Calu3 (cell line): ENCODE measurements at regions not wholly inside any gene's neighbourhood (a gene's known extent, or its start where the extent isn't known, plus 50 kb on each side); places are given as distances from the start of the nearest gene placed in this dataset.

Source experiments
- BruUV-seq: library from RNA; stranded (reverse); fragments of 400-500 nt; replicated peaks from 2 replicates; lab custom pipeline; 2021; lab: Mats Ljungman, UMichigan
- CTCF ChIA-PET: fragments of 300-600 bp; sonication (Branson Sonifier 250); formaldehyde crosslinking; loops from one replicate; lab custom pipeline; 2022; ENCODE audit warnings: antibody characterized with exemption; lab: Charles Lee
- DNase-seq: peaks from one replicate; pipeline ENCODE4 v3.0.0; 2022
- H3K27ac Mint-ChIP-seq: one replicate; pipeline ENCODE4 v1.8.0; 2022; ENCODE audit warnings: mixed read lengths; ENCODE audit not compliant: unreplicated experiment
- H3K27me3 Mint-ChIP-seq: one replicate; pipeline ENCODE4 v1.8.0; 2022; ENCODE audit warnings: mixed read lengths; ENCODE audit not compliant: unreplicated experiment
- H3K36me3 Mint-ChIP-seq: one replicate; pipeline ENCODE4 v1.8.0; 2022; ENCODE audit warnings: mild to moderate bottlenecking, moderate library complexity, mixed read lengths; ENCODE audit not compliant: insufficient read depth, unreplicated experiment
- H3K4me1 Mint-ChIP-seq: one replicate; pipeline ENCODE4 v1.8.0; 2022; ENCODE audit warnings: mild to moderate bottlenecking, low read depth, mixed read lengths; ENCODE audit not compliant: unreplicated experiment
- H3K4me3 Mint-ChIP-seq: one replicate; pipeline ENCODE4 v1.8.0; 2022; ENCODE audit warnings: mild to moderate bottlenecking, low read depth, moderate library complexity, mixed read lengths; ENCODE audit not compliant: unreplicated experiment
- H3K9me3 Mint-ChIP-seq: one replicate; pipeline ENCODE4 v1.8.0; 2022; ENCODE audit warnings: low read depth, mixed read lengths; ENCODE audit not compliant: unreplicated experiment
- intact Hi-C: fragments of 100-400 bp; cut with micrococcal nuclease; formaldehyde crosslinking; loops from one replicate; pipeline ENCODE4 v1.10.0; 2022; ENCODE audit not compliant: unreplicated experiment
- TF ChIP-seq, protein P1 (sequence below): fragments of 200-600 bp; IDR thresholded peaks from one replicate; pipeline ENCODE4 v1.8.0; 2022; ENCODE audit warnings: antibody characterized with exemption; ENCODE audit not compliant: unreplicated experiment

DNA sequence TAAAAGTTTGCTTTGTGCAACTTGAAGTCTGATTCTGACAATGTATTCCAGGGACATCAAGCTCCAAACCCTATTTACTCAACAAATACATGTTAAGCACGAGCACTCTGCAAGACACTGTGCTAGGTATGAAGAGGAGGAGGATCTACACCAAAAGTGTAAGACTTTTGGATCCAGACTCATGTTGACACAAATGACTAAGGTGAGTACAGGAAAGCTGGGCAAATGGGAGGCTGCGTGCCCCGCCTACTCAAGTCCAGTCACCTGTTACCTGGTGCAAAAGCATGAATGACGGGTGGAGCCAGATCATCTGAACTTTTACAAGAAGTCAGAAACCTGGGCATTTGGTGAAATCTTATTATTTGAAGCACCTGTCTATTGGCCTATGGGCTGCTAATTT is 120.7 kb downstream of the ABCC12 start:
- no TSS peak for BruUV-seq

DNA sequence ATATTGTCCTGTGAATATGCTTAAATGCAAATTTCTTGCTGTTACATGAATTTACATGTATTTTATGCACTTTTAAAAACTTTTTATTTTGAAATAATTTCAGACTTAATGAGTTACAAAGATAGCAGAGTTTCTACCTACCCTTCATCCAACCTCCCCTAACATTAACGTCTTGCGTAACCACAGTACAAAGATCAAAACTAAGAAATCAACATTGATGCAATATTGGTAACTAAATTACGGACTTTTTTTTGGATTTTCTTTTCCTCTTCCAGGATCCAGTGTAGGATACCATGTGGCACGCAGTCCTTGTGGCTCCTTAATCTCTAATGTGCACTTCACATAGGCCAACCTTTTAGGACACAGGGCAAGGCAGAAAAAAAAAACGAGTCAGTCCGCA is 124.9 kb downstream of the ABCC12 start:
- CTCF ChIA-PET = interaction anchor here (1.3 kb wide), 1 partner anchor 18 kb away, joined by 3 read pairs; no protein-coding TSS in a partner anchor
- peaks cover 91% of the 10 kb centered on the region for H3K27me3 Mint-ChIP-seq
- H3K4me3 Mint-ChIP-seq = no peak overlapping the region
- H3K27ac Mint-ChIP-seq = no peak overlapping the region
- DNase-seq = no peak
- TF ChIP-seq, protein P1, sequence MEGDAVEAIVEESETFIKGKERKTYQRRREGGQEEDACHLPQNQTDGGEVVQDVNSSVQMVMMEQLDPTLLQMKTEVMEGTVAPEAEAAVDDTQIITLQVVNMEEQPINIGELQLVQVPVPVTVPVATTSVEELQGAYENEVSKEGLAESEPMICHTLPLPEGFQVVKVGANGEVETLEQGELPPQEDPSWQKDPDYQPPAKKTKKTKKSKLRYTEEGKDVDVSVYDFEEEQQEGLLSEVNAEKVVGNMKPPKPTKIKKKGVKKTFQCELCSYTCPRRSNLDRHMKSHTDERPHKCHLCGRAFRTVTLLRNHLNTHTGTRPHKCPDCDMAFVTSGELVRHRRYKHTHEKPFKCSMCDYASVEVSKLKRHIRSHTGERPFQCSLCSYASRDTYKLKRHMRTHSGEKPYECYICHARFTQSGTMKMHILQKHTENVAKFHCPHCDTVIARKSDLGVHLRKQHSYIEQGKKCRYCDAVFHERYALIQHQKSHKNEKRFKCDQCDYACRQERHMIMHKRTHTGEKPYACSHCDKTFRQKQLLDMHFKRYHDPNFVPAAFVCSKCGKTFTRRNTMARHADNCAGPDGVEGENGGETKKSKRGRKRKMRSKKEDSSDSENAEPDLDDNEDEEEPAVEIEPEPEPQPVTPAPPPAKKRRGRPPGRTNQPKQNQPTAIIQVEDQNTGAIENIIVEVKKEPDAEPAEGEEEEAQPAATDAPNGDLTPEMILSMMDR = no peak
- BruUV-seq = no TSS peak
- no peaks in the 10 kb centered on the region for H3K36me3 Mint-ChIP-seq
- intact Hi-C loops = no loop called here
- H3K4me1 Mint-ChIP-seq = no peaks in the 10 kb centered on the region
- peaks cover 2% of the 10 kb centered on the region for H3K9me3 Mint-ChIP-seq

More for the DNA sequence above, 120.7 kb downstream of the ABCC12 start:
- Mint-ChIP-seq H3K9me3 (peaks cover 2% of the 10 kb centered on the region), H3K36me3 (no peaks in the 10 kb centered on the region), H3K27me3 (peaks cover 81% of the 10 kb centered on the region), H3K4me1 (no peaks in the 10 kb centered on the region), H3K4me3 (no peak overlapping the region), H3K27ac (no peak overlapping the region)
- intact Hi-C loops = no loop called here
- CTCF ChIA-PET = interaction anchor here (0.5 to 1.2 kb wide), 2 partner anchors 10 to 443 kb away, joined by 3 to 6 read pairs; no protein-coding TSS in a partner anchor
- TF ChIP-seq, protein P1 = no peak
- no peak for DNase-seq

DNA sequence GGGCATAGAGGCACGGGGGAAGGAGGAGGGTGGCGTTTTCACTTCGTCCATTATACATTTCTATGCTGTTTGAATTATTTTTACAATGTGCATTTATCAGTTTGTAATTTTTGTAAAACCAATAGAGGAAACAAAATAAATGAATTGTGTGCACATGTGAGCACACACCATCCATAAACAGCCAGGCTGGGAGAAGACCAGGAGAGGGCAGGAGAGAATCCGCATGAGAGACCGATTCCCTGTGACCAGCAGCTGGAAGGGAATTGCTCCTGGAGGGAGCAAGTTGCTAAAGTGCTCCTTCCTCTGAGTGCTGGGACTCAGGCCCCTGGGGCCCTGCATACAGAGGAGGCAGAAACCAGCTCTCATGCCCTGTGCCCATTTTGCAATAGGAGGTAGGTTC is 126.0 kb downstream of the ABCC12 start:
- CTCF ChIA-PET = interaction anchor here (1.3 kb wide), 1 partner anchor 17 kb away, joined by 3 read pairs; no protein-coding TSS in a partner anchor
- intact Hi-C loops = no loop called here
- Mint-ChIP-seq H3K36me3 (no peaks in the 10 kb centered on the region), H3K4me3 (no peak overlapping the region), H3K27ac (no peak overlapping the region), H3K9me3 (peaks cover 2% of the 10 kb centered on the region), H3K4me1 (no peaks in the 10 kb centered on the region), H3K27me3 (peaks cover 87% of the 10 kb centered on the region)
- TF ChIP-seq, protein P1 = no peak
- BruUV-seq = no TSS peak
- no peak for DNase-seq

DNA sequence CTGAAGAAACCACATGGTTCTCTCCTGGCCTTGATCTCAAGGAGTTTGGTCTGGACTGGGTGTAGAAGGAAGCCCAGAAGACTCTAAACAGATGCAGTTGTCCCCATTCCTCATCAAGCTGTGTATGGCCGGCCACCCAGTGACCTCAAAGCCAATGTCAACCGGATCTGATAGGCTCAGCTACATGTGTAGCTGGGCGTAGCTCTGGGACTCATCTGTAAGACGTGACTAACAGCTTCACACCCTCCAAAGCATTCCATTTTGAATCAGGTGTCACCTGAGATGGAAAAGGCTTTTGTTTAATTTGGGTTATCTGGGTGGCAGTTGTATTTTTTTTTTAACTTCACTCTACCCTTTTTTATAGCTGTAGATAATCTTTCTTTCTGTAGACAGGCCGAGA is 130.4 kb downstream of the ABCC12 start:
- Mint-ChIP-seq H3K9me3 (peaks cover 5% of the 10 kb centered on the region), H3K36me3 (no peaks in the 10 kb centered on the region), H3K27me3 (peaks cover 73% of the 10 kb centered on the region), H3K4me3 (no peak overlapping the region), H3K27ac (no peak overlapping the region), H3K4me1 (no peaks in the 10 kb centered on the region)
- CTCF ChIA-PET = interaction anchor here (0.7 kb wide), 1 partner anchor 9 kb away, joined by 3 read pairs; no protein-coding TSS in a partner anchor
- no TSS peak for BruUV-seq
- TF ChIP-seq, protein P1 = no peak
- intact Hi-C loops = no loop called here
- DNase-seq = no peak
